ENCODE measurements at regions not wholly inside any gene's neighbourhood (a gene's known extent, or its start where the extent isn't known, plus 50 kb on each side); places are given as distances from the start of the nearest gene placed in this dataset.

DNA sequence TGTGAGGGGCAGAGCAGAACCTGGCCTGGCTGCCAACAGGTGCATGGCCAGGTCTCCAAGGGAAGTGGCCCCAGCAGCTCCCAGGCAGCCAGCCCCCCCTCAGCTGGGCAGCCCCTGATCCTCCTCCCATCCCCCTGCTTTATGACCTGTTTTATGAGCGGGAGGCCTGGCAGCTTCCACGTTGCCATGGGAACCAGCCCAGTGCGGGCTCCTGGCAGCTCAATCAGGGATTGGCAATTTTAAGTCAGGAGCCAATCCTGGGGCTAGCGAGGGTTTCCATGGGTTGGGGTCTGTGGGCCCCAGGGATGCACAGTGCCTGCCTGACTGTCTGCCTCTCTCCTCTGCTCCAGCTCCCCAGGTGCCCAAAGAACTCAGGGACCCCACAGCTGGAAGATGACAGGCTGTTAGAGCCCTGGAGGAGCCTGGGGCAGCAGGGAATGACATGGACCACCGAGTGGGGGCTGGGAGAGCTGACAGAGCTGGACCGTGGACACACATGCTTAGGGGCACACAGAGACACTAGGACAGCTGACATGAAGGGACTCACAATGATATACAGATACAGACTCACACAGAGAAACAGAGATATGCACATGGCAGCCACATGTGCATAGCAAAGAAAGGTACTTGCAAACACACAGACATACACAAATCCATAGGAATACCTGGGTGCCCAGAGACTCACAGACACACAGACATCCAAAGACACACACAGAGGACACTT is 56.5 kb upstream of the SIRPA start:
- DNase-seq (ENCODE audit: low read depth) = no peak
- no peak overlapping the region for H3K4me3 ChIP-seq (ENCODE audit: low read length)
- TF ChIP-seq, protein P1, sequence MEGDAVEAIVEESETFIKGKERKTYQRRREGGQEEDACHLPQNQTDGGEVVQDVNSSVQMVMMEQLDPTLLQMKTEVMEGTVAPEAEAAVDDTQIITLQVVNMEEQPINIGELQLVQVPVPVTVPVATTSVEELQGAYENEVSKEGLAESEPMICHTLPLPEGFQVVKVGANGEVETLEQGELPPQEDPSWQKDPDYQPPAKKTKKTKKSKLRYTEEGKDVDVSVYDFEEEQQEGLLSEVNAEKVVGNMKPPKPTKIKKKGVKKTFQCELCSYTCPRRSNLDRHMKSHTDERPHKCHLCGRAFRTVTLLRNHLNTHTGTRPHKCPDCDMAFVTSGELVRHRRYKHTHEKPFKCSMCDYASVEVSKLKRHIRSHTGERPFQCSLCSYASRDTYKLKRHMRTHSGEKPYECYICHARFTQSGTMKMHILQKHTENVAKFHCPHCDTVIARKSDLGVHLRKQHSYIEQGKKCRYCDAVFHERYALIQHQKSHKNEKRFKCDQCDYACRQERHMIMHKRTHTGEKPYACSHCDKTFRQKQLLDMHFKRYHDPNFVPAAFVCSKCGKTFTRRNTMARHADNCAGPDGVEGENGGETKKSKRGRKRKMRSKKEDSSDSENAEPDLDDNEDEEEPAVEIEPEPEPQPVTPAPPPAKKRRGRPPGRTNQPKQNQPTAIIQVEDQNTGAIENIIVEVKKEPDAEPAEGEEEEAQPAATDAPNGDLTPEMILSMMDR (conservative IDR thresholded peaks at IDR 0.05; ENCODE audit: low read length) = no peak

DNA sequence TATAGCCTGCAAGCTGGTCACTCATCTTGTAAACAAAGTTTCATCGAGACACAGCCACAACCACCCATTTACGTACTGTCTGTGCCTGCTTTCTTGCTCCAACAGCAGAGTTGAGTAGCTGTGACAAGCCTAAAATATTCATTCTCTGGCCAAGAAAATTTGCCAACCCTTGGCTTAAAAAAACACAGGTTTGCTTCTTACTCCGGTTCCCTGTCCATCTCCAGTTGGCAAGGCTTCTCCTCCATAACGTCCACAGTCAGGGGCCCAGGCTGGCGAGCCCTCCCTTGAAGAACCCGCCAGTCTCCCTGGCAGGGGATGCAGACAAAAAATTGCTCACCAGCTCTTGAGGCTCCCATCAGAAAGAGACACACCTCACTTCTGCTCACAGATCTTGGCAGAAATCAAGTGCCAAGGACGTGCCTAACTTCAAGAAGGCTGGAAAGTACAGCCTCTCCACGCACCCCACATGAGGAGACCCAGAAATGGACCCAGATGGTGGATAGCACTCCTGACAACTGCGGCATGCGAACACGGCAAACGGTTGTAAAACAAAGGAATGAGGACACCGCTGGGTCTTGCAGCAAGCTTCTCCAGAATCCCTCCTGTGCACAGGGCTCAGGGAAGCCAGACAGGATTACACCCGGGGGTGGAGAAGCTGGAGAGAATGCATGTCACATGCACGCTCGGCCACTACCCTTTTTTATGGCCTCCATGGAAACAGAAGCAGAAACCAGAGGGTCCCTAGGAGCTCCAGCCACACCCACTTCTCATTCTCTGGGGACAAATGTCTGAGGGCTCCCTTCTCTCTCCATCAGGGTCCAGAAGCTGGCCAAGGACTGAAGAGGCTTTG is 59.8 kb upstream of the SIRPA start:
- no peak for DNase-seq (ENCODE audit: low read depth)
- no peak overlapping the region for H3K4me3 ChIP-seq (ENCODE audit: low read length)
- TF ChIP-seq, protein P1 (conservative IDR thresholded peaks at IDR 0.05; ENCODE audit: low read length) = no peak

DNA sequence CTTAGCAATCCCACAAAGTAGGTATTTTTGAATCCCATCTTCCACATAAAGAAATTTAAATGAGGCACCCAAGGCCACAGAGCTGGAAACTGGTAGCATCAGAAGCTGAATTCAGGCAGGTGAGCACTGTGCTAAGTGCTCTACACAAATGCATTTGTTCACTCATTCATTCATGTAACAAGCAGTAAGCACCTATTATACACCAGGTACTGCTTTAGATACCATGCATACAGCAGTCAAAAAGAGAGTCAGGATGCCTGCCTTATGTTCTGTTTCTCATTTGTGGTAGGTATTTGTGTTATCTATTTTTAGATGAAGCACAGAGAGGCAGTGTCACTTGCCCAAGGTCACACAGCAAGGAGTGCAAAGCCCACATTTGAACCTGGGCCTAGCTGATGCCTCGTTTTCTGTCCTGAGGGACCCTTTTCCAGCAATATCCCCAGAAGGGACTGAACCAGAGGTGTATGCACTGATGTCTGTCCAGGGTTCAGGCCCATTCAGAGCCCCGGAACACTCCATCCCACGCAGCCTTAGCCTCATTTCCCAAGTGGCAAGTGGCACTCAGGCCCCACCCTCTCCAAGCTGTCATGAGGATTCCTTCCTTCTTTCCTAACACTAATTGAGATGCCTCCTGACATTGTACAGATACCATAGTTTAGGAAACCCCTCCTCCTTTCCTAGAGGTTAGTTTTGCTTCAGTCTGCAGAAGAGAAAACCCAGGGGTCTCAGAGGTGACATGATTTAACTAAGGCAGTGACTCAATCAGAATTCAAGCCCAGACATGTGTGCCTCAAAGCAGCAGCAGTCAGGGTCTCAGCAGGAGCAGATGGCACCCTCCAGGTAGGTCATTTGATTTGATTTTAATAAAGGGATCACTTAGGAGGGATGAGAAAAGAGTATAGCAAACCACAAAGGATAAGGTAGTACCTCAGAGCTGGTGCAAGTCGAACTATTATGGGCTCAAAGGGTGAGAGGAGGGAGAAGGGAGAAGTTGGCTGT is 61.2 kb upstream of the SIRPA start:
- H3K4me3 ChIP-seq (ENCODE audit: low read length) = no peak overlapping the region
- TF ChIP-seq, protein P1 (conservative IDR thresholded peaks at IDR 0.05; ENCODE audit: low read length) = no peak
- DNase-seq (ENCODE audit: low read depth) = no peak

DNA sequence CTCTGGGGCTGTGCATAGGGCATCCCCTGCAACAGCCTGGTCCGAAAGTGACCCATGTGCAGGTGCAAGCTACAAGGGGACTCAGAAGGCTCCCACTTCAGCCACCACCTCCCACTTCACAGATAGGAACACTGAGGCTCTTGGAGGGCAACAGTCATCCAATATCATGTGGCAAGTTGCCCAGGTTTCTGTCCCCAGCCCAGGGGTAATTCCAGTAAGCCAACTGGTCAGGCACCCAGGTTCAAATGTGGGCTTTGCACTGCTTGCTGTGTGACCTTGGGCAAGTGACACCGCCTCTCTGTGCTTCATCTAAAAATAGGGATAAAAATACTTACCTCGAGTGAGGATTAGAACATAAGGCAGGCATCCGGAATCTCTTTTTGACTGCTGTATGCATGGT is 62.0 kb upstream of the SIRPA start:
- no peak for DNase-seq (ENCODE audit: low read depth)
- H3K4me3 ChIP-seq (ENCODE audit: low read length) = no peak overlapping the region
- TF ChIP-seq, protein P1 (conservative IDR thresholded peaks at IDR 0.05; ENCODE audit: low read length) = no peak

DNA sequence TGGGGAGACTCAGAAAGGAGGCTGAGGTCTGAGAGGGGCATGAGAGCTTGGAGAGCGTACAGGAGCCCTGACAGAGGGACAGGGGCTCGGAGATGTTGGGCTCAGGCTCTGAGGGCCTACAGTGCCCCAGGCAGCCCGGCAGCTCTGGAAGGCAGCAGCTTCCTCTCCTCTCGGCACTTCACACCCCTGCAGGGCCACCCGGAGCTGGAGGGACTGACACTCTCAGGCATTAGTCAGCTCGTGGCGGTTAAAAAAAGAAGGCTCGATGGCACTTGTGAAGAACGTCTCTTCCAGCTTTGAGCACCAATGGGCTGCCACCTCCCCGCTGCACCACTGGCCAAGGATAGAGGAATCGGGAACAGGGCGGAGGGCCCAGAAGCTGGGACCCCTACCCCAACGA is 62.6 kb upstream of the SIRPA start:
- TF ChIP-seq, protein P1 (conservative IDR thresholded peaks at IDR 0.05; ENCODE audit: low read length) = no peak
- no peak for DNase-seq (ENCODE audit: low read depth)
- H3K4me3 ChIP-seq (ENCODE audit: low read length) = no peak overlapping the region

DNA sequence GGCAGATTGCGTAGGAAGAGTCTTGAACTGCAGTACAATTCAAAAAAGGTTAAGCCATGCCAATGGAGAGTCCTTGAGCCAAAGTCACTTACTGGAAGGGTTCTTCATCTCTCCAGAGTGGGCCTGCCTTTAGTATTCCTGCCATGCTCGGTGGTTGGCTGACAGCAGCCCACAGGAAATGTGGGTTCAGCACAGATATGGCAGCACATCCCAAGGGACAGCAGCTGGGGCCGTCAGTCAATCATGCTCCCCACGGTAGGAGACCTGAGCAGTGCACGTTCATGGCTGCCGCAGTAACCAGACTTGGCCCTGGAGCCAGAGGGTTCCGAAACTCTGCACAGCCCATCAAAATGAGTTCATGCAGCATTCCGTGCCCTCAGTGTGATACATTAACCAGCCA is 63.6 kb upstream of the SIRPA start:
- DNase-seq (ENCODE audit: low read depth) = no peak
- TF ChIP-seq, protein P1 (conservative IDR thresholded peaks at IDR 0.05; ENCODE audit: low read length) = no peak
- H3K4me3 ChIP-seq (ENCODE audit: low read length) = no peak overlapping the region

Data from AG10803 (cell line).